Panc1 (cell line): ENCODE measurements at regions not wholly inside any gene's neighbourhood (a gene's known extent, or its start where the extent isn't known, plus 50 kb on each side); places are given as distances from the start of the nearest gene placed in this dataset.

Experiments
- POLR2AphosphoS5 ChIP-seq: IDR thresholded peaks from 2 replicates; pipeline ENCODE4 v1.6.1; 2012; ENCODE audit warnings: mild to moderate bottlenecking, low read depth, low read length, moderate library complexity
- TCF7L2 ChIP-seq: IDR thresholded peaks from 2 replicates; pipeline ENCODE4 v1.6.1; 2011; ENCODE audit warnings: mild to moderate bottlenecking, low read depth, low read length, inconsistent platforms
- TF ChIP-seq, protein P1 (sequence below): fragments of 450-650 bp; IDR thresholded peaks from 2 replicates; pipeline ENCODE4 v1.5.1; 2017; ENCODE audit warnings: mild to moderate bottlenecking
- TF ChIP-seq, protein P2 (sequence below), 2 experiments: IDR thresholded peaks; 2 replicates each; pipeline ENCODE4 v1.6.1; 2011 to 2012; ENCODE audit warnings: low read depth in 2 of 2, control low read depth in 1 of 2, low read length in 1 of 2, mild to moderate bottlenecking in 1 of 2, moderate library complexity in 1 of 2; ENCODE audit not compliant: insufficient read depth in 1 of 2

DNA sequence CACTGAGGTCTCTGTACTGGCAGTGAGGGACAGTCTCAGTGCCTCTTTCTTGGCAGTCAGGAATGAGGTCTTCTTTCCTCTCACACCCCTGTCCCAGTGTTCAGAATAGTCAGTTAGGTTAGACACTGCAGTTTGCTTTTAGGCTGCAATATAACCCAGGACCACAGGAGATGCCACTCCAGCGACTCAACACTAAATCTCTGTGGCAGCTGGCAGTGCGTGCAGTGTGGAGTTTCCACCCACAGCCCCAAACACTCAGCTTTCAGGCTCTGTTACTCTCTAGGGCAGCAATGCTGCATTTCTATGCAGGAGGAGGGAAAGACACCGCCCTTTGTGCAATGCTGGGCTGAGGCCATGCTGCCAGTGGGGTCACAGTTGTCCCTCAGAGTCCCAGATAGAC is 150.2 kb upstream of the SUCLG2 start:
- TF ChIP-seq POLR2AphosphoS5 (no peak), TCF7L2 (no peak)
- TF ChIP-seq, protein P1, sequence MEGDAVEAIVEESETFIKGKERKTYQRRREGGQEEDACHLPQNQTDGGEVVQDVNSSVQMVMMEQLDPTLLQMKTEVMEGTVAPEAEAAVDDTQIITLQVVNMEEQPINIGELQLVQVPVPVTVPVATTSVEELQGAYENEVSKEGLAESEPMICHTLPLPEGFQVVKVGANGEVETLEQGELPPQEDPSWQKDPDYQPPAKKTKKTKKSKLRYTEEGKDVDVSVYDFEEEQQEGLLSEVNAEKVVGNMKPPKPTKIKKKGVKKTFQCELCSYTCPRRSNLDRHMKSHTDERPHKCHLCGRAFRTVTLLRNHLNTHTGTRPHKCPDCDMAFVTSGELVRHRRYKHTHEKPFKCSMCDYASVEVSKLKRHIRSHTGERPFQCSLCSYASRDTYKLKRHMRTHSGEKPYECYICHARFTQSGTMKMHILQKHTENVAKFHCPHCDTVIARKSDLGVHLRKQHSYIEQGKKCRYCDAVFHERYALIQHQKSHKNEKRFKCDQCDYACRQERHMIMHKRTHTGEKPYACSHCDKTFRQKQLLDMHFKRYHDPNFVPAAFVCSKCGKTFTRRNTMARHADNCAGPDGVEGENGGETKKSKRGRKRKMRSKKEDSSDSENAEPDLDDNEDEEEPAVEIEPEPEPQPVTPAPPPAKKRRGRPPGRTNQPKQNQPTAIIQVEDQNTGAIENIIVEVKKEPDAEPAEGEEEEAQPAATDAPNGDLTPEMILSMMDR: no peak
- TF ChIP-seq, protein P2, sequence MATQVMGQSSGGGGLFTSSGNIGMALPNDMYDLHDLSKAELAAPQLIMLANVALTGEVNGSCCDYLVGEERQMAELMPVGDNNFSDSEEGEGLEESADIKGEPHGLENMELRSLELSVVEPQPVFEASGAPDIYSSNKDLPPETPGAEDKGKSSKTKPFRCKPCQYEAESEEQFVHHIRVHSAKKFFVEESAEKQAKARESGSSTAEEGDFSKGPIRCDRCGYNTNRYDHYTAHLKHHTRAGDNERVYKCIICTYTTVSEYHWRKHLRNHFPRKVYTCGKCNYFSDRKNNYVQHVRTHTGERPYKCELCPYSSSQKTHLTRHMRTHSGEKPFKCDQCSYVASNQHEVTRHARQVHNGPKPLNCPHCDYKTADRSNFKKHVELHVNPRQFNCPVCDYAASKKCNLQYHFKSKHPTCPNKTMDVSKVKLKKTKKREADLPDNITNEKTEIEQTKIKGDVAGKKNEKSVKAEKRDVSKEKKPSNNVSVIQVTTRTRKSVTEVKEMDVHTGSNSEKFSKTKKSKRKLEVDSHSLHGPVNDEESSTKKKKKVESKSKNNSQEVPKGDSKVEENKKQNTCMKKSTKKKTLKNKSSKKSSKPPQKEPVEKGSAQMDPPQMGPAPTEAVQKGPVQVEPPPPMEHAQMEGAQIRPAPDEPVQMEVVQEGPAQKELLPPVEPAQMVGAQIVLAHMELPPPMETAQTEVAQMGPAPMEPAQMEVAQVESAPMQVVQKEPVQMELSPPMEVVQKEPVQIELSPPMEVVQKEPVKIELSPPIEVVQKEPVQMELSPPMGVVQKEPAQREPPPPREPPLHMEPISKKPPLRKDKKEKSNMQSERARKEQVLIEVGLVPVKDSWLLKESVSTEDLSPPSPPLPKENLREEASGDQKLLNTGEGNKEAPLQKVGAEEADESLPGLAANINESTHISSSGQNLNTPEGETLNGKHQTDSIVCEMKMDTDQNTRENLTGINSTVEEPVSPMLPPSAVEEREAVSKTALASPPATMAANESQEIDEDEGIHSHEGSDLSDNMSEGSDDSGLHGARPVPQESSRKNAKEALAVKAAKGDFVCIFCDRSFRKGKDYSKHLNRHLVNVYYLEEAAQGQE (IDR thresholded peaks at IDR 0.05; ENCODE audit: insufficient read depth in 1 of 2, low read depth in 2 of 2, low read length in 1 of 2): no peak
